ENCODE measurements at regions not wholly inside any gene's neighbourhood (a gene's known extent, or its start where the extent isn't known, plus 50 kb on each side); places are given as distances from the start of the nearest gene placed in this dataset.
"Not testable (repeated sequence)": the region's sequence is repeated elsewhere in the genome, so short reads cannot be mapped to it uniquely, and the experiment has no call there.

DNA sequence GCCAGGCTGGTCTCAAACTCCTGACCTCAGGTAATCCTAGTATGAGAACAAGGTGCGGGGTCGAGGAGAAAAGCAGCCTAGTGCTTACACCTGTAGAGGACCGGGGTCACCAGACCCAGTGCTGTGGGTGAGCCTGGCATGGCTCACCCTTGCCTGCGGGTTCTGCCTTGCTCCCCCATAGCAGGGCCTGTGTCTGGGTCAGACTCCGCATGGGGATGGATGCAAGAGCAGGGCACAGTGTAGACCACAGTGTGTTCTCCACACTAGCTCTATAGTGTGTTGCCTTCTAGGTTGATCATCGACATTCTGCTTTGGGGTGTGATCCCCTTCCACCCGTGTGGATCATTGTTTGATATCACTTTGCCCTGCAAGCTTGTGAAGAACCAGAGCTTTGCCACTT is 135.7 kb downstream of the TP53TG3F start:
- not testable (repeated sequence) for TF ChIP-seq EP300 (IDR thresholded peaks at IDR 0.05; ENCODE audit: low read depth); POLR2A (IDR thresholded peaks at IDR 0.05); POLR2AphosphoS5 (IDR thresholded peaks at IDR 0.05)
- TF ChIP-seq, protein P1, sequence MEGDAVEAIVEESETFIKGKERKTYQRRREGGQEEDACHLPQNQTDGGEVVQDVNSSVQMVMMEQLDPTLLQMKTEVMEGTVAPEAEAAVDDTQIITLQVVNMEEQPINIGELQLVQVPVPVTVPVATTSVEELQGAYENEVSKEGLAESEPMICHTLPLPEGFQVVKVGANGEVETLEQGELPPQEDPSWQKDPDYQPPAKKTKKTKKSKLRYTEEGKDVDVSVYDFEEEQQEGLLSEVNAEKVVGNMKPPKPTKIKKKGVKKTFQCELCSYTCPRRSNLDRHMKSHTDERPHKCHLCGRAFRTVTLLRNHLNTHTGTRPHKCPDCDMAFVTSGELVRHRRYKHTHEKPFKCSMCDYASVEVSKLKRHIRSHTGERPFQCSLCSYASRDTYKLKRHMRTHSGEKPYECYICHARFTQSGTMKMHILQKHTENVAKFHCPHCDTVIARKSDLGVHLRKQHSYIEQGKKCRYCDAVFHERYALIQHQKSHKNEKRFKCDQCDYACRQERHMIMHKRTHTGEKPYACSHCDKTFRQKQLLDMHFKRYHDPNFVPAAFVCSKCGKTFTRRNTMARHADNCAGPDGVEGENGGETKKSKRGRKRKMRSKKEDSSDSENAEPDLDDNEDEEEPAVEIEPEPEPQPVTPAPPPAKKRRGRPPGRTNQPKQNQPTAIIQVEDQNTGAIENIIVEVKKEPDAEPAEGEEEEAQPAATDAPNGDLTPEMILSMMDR (IDR thresholded peaks at IDR 0.05), result not testable (repeated sequence)

Data from transverse colon (tissue), 4 donors.